Astrocyte of the cerebellum (primary cell): ENCODE measurements at regions not wholly inside any gene's neighbourhood (a gene's known extent, or its start where the extent isn't known, plus 50 kb on each side); places are given as distances from the start of the nearest gene placed in this dataset.

Experiments
- DNase-seq: peaks from one replicate; pipeline ENCODE4 v3.0.0-alpha.2; 2011; ENCODE audit warnings: low read depth
- H3K4me3 ChIP-seq: 2 replicates; pipeline ENCODE4 v1.5.1; 2011; ENCODE audit warnings: mild to moderate bottlenecking, low read depth, low read length, moderate library complexity
- CTCF ChIP-seq: IDR thresholded peaks from 2 replicates; pipeline ENCODE4 v1.5.1; 2012; ENCODE audit warnings: low read length, low read depth, moderate library complexity, mild to moderate bottlenecking; ENCODE audit errors: missing control alignments
- in situ Hi-C: cut with HindIII; loops from 2 replicates; pipeline ENCODE4 v1.10.0; 2017; ENCODE audit warnings: low sequenced_read_pairs

GRCh38 chr16:79844603-79845002 is 244.1 kb upstream of the MAF start:
- DNase-seq, result no peak
- no peak for TF ChIP-seq CTCF
- H3K4me3 ChIP-seq, result no peak overlapping the region
- in situ Hi-C loops, result no loop called here

GRCh38 chr16:79843631-79844043 is 243.1 kb upstream of the MAF start:
- no peak for DNase-seq
- no peak for TF ChIP-seq CTCF
- in situ Hi-C loops, result no loop called here

GRCh38 chr16:79843145-79843544 is 242.6 kb upstream of the MAF start:
- no peak for TF ChIP-seq CTCF
- no peak overlapping the region for H3K4me3 ChIP-seq
- DNase-seq, result no peak
- in situ Hi-C loops, result no loop called here

More at GRCh38 chr16:79843631-79844043, 243.1 kb upstream of the MAF start:
- H3K4me3 ChIP-seq, result no peak overlapping the region

- no peak overlapping the region for H3K4me3 ChIP-seq
- no peak for TF ChIP-seq CTCF
- no peak for DNase-seq
- in situ Hi-C loops, result no loop called here
These were observed 241.7 kb upstream of the MAF start for GRCh38 chr16:79842197-79842596.

GRCh38 chr16:79839466-79840341 is 239.2 kb upstream of the MAF start:
- no peak for DNase-seq
- TF ChIP-seq CTCF, result no peak
- in situ Hi-C loops, result no loop called here
- H3K4me3 ChIP-seq, result no peak overlapping the region

GRCh38 chr16:79838496-79839259 is 238.1 kb upstream of the MAF start:
- in situ Hi-C loops, result no loop called here
- no peak for TF ChIP-seq CTCF
- no peak for DNase-seq
- no peak overlapping the region for H3K4me3 ChIP-seq
